Gastroesophageal sphincter (tissue), 3 donors: ENCODE measurements at regions not wholly inside any gene's neighbourhood (a gene's known extent, or its start where the extent isn't known, plus 50 kb on each side); places are given as distances from the start of the nearest gene placed in this dataset.

Source experiments
- CTCF ChIP-seq, 4 experiments: fragments of 200-600 bp in 2 of 4; fragments of 450-650 bp in 2 of 4; sonication (generic) in 1 of 4; IDR thresholded peaks; one replicate each; pipeline ENCODE4 v1.5.1; 2017 to 2019; ENCODE audit warnings: antibody characterized with exemption in 4 of 4, mild to moderate bottlenecking in 2 of 4, moderate library complexity in 2 of 4
- POLR2A ChIP-seq, 2 donors: fragments of 450-650 bp; IDR thresholded peaks; one replicate each; pipeline ENCODE4 v1.6.1; 2017; ENCODE audit warnings: antibody characterized with exemption in 2 of 2, mild to moderate bottlenecking in 2 of 2, moderate library complexity in 1 of 2
- POLR2AphosphoS5 ChIP-seq: sonication (generic); formaldehyde crosslinking; IDR thresholded peaks from one replicate; pipeline ENCODE4 v1.6.1; 2017; ENCODE audit warnings: antibody characterized with exemption

- TF ChIP-seq POLR2AphosphoS5 (no peak), CTCF (IDR thresholded peaks at IDR 0.05) (no peak), POLR2A (IDR thresholded peaks at IDR 0.05) (no peak)
These were observed 209.7 kb downstream of the GPAM start for GRCh38 chr10:111973826-111974225.
